GM12874 (cell line): ENCODE measurements at regions not wholly inside any gene's neighbourhood (a gene's known extent, or its start where the extent isn't known, plus 50 kb on each side); places are given as distances from the start of the nearest gene placed in this dataset.
A peak's percentile ranks its signal among the peaks of the same experiment; 100 is the strongest.

ENCODE experiments used
- CTCF ChIP-seq: IDR thresholded peaks from 2 replicates; pipeline ENCODE4 v1.5.1; 2011; ENCODE audit warnings: low read depth, mild to moderate bottlenecking, control low read depth, low read length, moderate library complexity; ENCODE audit not compliant: insufficient read depth

GRCh38 chr7:132672200-132672990 lies 96.1 kb upstream of the PLXNA4 start:
- no peak for TF ChIP-seq CTCF

DNA sequence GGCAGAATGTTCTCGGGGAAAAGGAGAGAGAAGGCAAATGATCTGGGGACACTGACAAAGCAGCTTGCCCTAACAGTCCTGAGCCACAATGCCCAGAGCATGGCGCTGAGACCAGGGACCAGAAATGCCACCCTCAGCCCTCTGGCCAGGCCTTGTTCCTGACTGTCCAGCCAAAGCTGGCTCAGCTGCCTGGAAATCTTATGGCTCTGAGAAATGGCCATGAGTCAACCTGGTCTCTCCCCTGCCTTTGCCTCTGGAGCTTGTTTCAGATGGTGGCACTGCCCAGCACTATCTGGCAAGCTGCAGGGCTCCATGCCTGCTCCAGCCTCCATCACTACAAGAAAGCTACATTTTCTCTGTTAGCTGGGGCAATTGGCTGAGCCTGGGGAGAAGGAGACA lies 90.5 kb upstream of the PLXNA4 start:
- no peak for TF ChIP-seq CTCF

- TF ChIP-seq CTCF, result no peak
Measured at GRCh38 chr7:132666071-132666773, 90.0 kb upstream of the PLXNA4 start.

DNA sequence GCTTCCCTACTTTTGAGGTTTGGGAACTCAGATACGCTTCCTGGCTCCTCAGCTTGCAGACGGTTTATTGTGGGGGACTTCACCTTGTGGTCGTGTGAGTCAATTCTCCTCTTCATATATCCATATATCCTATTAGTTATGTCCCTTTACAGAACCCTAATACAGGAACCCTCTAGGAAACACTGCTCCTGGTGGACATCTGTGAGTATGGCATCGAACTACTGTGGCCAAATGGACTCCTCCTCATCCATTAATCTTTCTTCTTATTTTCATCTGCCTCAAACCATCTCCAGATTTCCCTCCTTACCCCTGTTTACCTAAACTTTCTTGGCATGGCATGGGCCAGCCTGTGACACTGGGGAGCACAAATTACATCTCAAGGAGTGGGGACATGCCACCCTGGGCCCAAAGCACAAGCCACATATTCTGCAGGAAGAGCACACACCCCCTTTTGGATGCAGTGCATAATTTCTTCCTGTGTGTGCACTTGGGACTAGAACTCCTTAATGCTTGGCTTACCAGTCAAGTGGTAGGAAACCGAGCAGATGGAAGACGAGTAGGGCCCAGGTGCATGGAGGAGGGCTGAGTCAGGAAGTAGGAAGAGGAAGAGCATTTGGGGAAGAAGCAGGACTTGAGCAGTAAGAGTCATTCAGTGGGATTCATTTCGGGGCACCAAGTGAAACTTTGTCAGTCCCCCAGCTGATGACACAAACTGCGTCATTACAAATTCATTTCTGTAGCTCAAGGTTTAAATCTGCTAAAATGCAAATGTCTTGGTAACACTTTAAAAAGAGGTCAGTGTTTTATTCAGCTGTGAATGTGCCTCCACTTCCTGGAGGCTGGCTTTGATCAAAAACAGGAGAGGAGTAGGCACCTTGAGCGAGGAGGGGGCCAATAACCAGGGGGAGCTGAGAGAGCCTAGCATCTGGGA lies 80.8 kb upstream of the PLXNA4 start:
- peak; percentile 39; the same call in 1 of the 2 replicates for TF ChIP-seq CTCF

GRCh38 chr7:132656341-132656740 lies 80.1 kb upstream of the PLXNA4 start:
- TF ChIP-seq CTCF, result no peak

DNA sequence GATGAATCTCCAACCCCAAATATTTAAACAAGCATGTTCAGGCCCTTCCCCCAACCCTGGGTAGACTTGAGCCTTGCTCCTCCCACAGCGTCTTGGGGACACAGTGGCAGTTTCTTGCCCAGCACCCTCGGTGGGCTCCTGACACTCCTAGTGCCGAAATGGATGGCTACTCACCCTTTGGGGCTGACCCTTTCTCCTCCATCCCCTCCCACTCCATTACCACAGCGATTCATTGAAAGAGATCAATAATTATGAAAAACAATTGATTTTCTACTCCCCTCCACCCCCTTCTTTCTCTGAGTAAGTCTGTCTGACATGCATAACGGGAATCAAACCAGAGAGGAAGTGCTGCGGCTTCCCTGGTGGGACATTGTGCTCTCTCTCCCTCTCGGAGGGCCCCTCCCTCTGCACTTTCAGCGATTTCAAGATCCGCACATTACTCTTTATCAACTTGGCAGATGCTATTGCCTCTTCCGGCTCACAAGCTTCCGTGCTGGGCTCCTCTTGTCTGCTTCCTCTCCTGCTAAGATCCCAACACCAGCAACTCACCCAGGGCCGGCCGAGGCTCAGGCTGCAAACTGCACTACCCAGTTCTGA lies 79.0 kb upstream of the PLXNA4 start:
- TF ChIP-seq CTCF, result no peak
